Neural progenitor cell (in vitro differentiated cells): ENCODE measurements at regions not wholly inside any gene's neighbourhood (a gene's known extent, or its start where the extent isn't known, plus 50 kb on each side); places are given as distances from the start of the nearest gene placed in this dataset.

Experiments used
- CTCF ChIP-seq: fragments of 200-600 bp; sonication (generic); IDR thresholded peaks from 2 replicates; pipeline ENCODE4 v1.5.1; 2017; ENCODE audit warnings: antibody characterized with exemption, mild to moderate bottlenecking
- EZH2 ChIP-seq: fragments of 200-600 bp; sonication (generic); IDR thresholded peaks from 2 replicates; pipeline ENCODE4 v1.6.1; 2017; ENCODE audit warnings: antibody characterized with exemption, mild to moderate bottlenecking, moderate library complexity
- EZH2phosphoT487 ChIP-seq: fragments of 200-600 bp; sonication (generic); IDR thresholded peaks from 2 replicates; pipeline ENCODE4 v1.6.1; 2017; ENCODE audit warnings: antibody characterized with exemption

- TF ChIP-seq CTCF (no peak), EZH2phosphoT487 (no peak), EZH2 (no peak)
These were observed 348.8 kb downstream of the UTRN start for GRCh38 chr6:144633886-144634285.
